T47D (cell line): ENCODE measurements at regions not wholly inside any gene's neighbourhood (a gene's known extent, or its start where the extent isn't known, plus 50 kb on each side); places are given as distances from the start of the nearest gene placed in this dataset.

Experiments
- DNase-seq, 2 experiments: peaks; one replicate each; pipeline versions ENCODE4 v3.0.0 to v3.0.0-alpha.2; 2011 to 2012; ENCODE audit warnings: low read depth in 1 of 2, low spot score in 1 of 2
- JUND ChIP-seq: IDR thresholded peaks from 2 replicates; pipeline ENCODE4 v1.6.1; 2012; ENCODE audit warnings: low read depth
- in situ Hi-C: cut with HindIII; loops from 2 replicates; pipeline ENCODE4 v1.10.0; 2016; ENCODE audit warnings: low sequenced_read_pairs, low pct_unique_long_range_greater_than_20kb

DNA sequence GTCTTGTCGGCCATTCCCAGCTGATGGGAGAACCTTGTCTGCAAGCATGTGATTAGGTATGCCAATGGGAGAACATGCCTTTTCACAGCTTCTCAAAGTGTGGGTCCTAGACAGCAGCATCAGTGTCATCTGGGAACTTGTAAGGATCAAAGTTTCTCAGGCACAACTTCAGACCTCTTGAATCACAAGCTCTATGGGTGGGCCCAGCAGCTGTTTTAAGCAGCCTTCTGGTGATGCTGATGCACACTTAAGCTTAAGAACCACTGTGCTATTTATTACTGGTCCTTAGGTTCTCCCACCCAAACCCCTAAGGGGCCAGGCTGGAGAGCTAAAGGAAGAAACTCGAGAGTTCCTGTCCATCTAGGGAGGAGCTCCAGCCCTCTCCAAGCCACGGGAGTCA is 453.9 kb upstream of the PROK2 start:
- no peak for DNase-seq
- in situ Hi-C loops = no loop called here
- TF ChIP-seq JUND = no peak

DNA sequence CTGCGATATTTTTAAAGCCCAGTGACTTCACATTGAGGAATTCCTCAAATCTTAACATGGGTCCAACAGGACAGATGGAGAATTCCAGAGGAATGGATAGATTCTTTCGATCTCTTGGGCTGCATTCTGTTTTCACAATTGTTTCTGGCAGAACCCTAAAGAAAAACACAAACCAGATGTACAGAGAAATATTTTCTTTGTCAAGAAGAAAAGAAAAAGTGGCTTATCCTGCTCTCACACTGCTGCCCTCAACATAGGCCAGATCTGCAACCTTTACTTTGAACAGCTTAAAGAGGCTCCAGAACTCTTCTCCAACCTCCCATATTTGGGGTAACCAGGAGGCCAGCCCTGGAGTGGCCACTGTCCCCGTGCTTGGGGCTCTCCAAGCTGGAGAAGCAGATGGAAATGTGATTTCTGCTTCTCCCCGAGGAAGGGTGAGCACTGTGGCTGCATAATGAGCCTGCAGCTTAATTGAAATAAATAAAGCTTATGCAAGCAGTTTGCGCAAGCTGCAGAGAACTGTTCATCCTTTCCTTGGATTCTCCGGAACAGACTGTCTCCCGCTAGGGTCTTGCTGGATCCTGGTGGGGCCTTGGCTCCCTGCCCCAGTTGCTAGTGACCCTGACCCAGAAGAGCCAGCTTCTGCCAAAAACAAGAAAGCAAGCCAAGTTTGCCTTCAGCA is 453.2 kb upstream of the PROK2 start:
- in situ Hi-C loops = no loop called here
- no peak for DNase-seq
- TF ChIP-seq JUND = no peak

DNA sequence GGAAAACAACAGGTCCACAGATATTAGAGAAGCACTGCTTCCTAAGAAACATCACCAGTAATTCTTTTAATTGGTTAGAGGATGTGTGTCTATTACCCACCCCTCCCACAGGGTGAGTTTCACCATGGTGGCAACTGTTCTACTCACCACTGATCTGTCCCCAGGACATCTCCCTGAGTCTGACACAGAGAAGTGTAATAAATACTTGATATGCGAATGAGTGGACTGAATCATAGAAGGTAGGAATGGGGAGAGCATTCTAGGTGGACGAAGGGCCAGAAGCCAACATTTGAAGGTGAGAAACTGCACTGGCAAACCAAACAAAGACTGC is 452.7 kb upstream of the PROK2 start:
- no peak for DNase-seq
- in situ Hi-C loops = no loop called here
- no peak for TF ChIP-seq JUND

DNA sequence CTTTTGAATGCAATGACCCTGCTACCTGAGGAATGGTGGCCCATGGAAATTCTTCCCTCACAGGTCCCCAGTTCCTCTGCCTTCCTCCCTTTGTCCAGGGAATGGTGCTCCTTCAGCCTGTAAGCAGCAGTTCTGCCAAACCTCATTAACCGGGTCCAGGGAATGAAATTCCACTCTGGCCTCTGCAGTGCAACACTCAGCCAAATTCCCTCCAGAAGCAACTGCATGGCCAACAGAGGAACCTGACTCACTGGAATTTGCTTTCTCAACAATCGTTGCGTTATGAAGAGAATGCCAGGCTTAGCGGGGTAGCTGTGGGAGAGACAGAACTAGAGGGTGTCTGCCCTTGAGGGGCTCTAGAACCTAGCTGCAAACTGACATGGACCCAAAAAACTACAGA is 449.4 kb upstream of the PROK2 start:
- TF ChIP-seq JUND = no peak
- in situ Hi-C loops = no loop called here
- DNase-seq = peak in 1 of 2 experiments; percentile 25

DNA sequence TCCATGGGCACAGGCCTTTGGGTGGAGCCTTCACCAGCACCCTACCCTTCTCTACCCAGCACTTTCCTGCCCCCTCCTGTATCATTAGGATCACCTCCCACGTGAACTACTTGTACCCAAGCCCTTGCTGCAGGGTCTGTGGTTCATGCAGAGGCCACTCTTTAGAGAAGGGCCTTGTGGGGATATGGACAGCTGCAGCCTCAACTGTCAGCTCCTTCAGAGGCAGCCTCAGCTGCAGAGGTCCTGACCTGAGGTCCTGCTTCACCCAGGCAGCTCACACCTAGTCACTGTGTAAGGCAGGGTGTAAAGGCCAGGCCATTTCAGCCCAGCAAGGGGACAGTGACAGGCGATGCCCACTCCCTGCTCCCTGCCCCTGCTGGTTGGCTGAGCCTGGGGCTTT is 448.6 kb upstream of the PROK2 start:
- TF ChIP-seq JUND = no peak
- in situ Hi-C loops = no loop called here
- no peak for DNase-seq

DNA sequence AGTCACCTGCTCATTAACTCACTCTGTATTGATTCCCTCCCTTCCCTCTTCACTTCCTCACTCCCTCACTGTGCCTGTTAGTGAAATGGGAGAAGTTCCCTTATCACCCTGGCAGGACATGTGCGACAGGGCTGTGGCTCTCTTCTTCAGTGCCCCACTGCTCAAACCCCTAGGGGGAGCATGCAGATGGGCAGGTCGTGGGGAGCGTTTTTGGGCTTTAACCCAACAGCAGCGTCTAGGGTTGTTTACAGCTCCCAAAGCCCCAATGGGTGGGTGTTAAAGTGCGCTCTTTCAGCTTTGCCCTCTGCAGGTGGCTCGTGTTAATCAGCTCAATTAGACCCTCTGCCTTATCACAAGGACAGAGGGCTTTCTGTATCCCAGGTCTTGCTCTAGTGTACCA is 447.8 kb upstream of the PROK2 start:
- in situ Hi-C loops = no loop called here
- no peak for DNase-seq
- no peak for TF ChIP-seq JUND

DNA sequence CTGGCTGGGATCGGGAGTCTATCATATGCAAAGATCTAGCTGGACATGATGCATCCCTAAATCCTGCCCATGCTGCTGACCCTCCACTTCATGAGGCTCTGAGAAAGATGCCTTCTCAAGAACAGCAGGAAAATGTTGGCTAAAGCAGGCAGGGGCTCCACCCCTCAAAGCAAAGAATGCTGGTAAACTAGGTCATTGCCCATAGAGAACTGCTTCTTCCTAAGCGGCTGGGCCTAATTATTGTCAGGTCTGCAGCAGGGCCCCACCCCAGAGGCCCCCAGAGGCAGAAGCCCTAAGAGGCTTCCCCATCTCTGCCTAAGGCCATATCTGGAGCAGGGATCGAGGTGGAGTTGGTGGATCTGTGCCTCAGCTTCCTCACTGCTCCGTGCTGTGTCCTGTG is 447.4 kb upstream of the PROK2 start:
- in situ Hi-C loops = no loop called here
- no peak for TF ChIP-seq JUND
- no peak for DNase-seq

DNA sequence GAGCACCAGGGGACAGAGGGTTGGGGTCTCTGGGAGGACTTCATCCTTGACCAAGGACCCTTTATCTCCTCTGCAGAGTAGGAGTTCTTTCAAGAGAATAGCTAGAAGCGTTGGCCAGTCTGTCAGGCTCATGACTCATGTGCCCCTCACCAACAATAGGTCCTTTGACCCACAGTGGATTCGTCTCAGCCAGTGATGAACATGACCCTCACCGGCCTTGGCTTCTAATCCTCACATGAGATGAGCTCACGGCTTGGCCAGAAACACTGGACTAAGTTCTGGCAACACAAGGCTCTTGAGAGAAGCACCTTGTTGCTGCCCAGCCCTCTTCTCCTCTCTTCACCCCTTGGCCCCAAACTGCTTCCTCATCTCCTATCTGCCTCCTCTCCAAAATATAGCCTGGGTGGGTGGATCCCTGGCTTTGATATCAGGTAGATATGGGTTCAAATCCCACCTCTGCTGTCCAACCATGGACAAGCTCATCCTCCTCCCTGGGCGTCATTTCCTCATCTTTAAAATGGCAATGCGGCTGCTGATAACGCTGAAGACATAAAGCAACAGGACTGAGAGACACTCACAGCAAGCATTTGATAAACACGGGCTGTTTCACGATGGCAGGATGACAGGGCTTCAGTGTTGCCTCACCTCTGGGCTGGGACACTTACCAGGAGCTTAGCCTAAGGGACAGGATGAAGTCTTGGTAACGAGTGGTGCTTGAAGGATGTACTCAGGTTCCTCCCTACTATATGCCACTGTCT is 446.7 kb upstream of the PROK2 start:
- no peak for DNase-seq
- no peak for TF ChIP-seq JUND
- in situ Hi-C loops = no loop called here

DNA sequence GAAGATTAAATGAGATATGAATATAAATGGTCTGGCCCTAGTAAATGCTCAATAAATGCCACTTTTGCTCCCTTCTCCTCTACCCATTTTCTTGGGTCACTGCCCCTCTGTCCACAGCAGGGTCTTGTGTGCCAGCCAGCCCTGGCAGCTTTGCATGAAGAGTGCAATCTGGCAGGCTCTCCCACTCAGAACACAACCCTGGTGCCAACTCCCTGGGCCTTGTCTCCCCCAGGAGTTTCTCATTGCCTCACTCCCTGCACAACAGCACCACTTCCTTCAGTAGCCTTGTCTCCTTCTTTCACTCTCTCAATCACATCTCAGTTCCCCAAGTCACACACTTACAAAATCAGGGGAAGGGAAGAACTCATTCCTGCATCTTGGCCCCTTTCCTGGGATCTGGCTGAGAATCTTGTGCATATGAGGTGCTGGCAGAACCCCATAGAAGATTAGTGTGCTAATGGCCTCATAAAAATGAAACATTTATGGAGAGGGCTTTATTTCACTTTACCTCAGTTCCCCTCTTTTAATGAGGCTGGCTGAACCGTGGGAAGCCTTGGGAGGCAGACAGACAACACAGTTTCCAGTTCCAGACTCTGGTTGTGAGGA is 445.9 kb upstream of the PROK2 start:
- DNase-seq = no peak
- TF ChIP-seq JUND = no peak
- in situ Hi-C loops = no loop called here

DNA sequence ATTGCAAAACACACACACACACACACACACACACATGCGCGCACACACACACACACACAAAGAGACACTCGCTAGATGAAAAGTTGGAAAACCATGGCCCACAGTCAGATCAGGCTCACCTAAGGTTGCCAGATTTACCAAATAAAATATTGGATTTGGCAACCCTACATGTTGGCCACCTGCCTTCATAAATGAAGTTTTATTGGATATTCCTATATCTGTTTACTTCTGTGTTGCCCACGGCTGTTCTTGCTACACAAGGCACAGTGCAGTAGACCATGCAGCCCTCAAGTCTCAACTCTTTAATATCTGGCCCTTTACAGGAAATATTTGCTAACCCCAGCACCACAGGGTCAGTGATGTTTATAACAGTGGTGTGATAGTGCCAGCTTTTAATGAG is 445.0 kb upstream of the PROK2 start:
- DNase-seq = peak in 1 of 2 experiments; percentile 25
- in situ Hi-C loops = no loop called here
- no peak for TF ChIP-seq JUND

DNA sequence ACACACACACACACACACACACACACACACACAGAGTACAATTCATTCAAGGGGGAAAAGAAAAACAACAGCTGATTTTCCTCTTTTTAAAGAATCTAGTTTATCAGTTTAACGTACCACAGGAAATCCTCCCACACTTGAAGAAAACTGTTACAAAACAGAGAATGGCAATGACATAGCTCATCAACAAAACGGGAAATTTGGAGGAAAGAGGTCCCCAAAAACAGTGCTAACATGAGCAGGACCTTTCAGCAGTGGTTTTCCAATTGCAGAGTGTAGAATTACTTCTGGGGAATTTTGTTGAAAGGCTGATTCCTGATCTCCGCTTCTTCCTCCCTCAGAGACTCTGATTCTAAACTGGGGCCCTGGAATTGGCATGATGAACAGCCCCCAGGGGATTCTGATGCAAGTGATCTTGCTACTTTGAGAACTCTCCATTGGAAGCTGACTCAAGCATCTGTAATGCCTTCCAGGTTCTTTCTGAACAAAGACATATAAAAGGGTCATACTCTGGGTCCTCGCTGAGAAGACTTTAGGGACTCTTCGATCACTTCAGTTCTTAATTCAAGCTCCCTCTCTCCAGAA is 442.6 kb upstream of the PROK2 start:
- no peak for TF ChIP-seq JUND
- no peak for DNase-seq
- in situ Hi-C loops = no loop called here

DNA sequence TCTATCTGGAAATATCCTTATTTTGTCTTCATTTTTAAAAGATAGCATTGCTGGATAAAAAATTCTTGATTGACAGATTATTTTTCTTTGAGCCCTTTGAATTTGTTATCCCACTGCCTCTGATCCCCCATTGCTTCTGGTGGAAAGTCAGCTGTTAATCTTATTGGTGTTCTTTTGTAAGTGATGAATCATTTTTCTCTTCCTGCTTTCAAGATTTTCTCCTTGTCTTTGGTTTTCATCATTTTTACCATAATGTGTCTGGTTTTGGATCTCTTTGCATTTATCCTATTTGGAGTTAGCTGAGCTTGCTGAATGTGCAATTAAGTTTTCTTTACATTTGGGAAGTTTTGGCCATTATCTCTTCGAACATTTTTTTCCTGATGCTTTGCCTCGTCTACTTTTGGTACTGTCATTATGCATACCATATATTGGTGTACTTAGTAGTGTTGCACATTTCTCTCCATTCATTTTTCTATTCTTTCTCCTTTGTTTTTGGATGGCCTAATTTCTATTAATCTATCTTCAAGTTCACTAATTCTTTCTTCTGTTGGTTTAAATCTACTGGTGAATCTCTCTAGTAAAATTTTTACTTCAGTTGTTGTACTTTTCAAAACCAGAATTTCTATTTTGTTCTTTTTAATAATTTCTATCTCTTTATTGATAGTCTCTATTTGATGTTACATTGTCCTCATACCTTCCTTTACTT is 440.0 kb upstream of the PROK2 start:
- TF ChIP-seq JUND = no peak
- DNase-seq = no peak
- in situ Hi-C loops = no loop called here
